Natural killer cell (primary cell): ENCODE measurements at regions not wholly inside any gene's neighbourhood (a gene's known extent, or its start where the extent isn't known, plus 50 kb on each side); places are given as distances from the start of the nearest gene placed in this dataset.
"Not testable (repeated sequence)": the region's sequence is repeated elsewhere in the genome, so short reads cannot be mapped to it uniquely, and the experiment has no call there.

Source experiments
- ATAC-seq, 3 donors: fragments of 150-1000 bp in 2 of 3; fragments of 200-7000 bp in 1 of 3; cut with Tn5 transposase; 1 replicate in 1 of 3; 2 replicates in 2 of 3; pipeline ENCODE4 v1.10.0; 2021; ENCODE audit warnings: mild to moderate bottlenecking in 2 of 3, moderate library complexity in 2 of 3
- DNase-seq, 2 donors: peaks; one replicate each; pipeline versions ENCODE4 v3.0.0 to v3.0.0-alpha.2; 2013 to 2021; ENCODE audit warnings: mixed read lengths in 1 of 2
- H3K27ac ChIP-seq: one replicate; pipeline ENCODE4 v1.5.1; 2013; ENCODE audit warnings: mild to moderate bottlenecking, low read length
- H3K27me3 ChIP-seq: one replicate; pipeline ENCODE4 v1.6.1; 2013; ENCODE audit warnings: low read length; ENCODE audit not compliant: control insufficient read depth, insufficient read depth
- H3K36me3 ChIP-seq: one replicate; pipeline ENCODE4 v1.6.1; 2013; ENCODE audit warnings: low read length; ENCODE audit not compliant: control insufficient read depth, insufficient read depth
- H3K4me1 ChIP-seq: one replicate; pipeline ENCODE4 v1.6.1; 2013; ENCODE audit warnings: low read length; ENCODE audit not compliant: control insufficient read depth, insufficient read depth
- H3K4me3 ChIP-seq: one replicate; pipeline ENCODE4 v1.5.1; 2013; ENCODE audit warnings: low read length
- H3K9me3 ChIP-seq: one replicate; pipeline ENCODE4 v1.6.1; 2013; ENCODE audit warnings: low read length; ENCODE audit not compliant: control insufficient read depth, insufficient read depth
- H3K27ac Mint-ChIP-seq, 2 donors: one replicate each; pipeline ENCODE4 v1.8.0; 2022; ENCODE audit warnings: mild to moderate bottlenecking in 2 of 2, mixed read lengths in 2 of 2, moderate library complexity in 1 of 2
- H3K27me3 Mint-ChIP-seq, 2 donors: one replicate each; pipeline ENCODE4 v1.8.0; 2022; ENCODE audit warnings: low read depth in 2 of 2, mixed read lengths in 2 of 2
- H3K36me3 Mint-ChIP-seq: one replicate; pipeline ENCODE4 v1.8.0; 2022; ENCODE audit warnings: mixed read lengths
- H3K4me1 Mint-ChIP-seq, 2 donors: one replicate each; pipeline ENCODE4 v1.8.0; 2022; ENCODE audit warnings: mixed read lengths in 2 of 2
- H3K4me3 Mint-ChIP-seq: one replicate; pipeline ENCODE4 v1.8.0; 2022; ENCODE audit warnings: mild to moderate bottlenecking, moderate library complexity, mixed read lengths
- H3K9me3 Mint-ChIP-seq, 2 donors: one replicate each; pipeline ENCODE4 v1.8.0; 2022; ENCODE audit warnings: mixed read lengths in 2 of 2
- CTCF ChIP-seq: fragments of 200-600 bp; IDR thresholded peaks from one replicate; pipeline ENCODE4 v1.8.0; 2022; ENCODE audit warnings: antibody characterized with exemption
- WGBS: methylation state at CpG from one replicate; pipeline ENCODE4 v1.1.7; 2013; ENCODE audit warnings: missing lambda C conversion rate; ENCODE audit not compliant: insufficient coverage; 5-methylcytosine and 5-hydroxymethylcytosine counted together
- intact Hi-C: fragments of 100-400 bp; cut with micrococcal nuclease; formaldehyde crosslinking; loops from one replicate; pipeline ENCODE4 v1.14.2; 2022

GRCh38 chr4:97016186-97016907 is 1126.9 kb downstream of the STPG2 start:
- no peaks in the 10 kb centered on the region for H3K4me1 Mint-ChIP-seq
- WGBS, result 61% methylated on average over 4 of the region's 5 CpGs
- peaks cover 8 to 16% of the 10 kb centered on the region in 2 donors for H3K9me3 Mint-ChIP-seq
- Histone ChIP-seq H3K4me1 (no peaks in the 10 kb centered on the region), H3K27ac (no peak overlapping the region), H3K27me3 (no peaks in the 10 kb centered on the region), H3K9me3 (no peaks in the 10 kb centered on the region), H3K4me3 (no peak overlapping the region), H3K36me3 (no peaks in the 10 kb centered on the region)
- H3K27me3 Mint-ChIP-seq, result no peaks in the 10 kb centered on the region
- no peak overlapping the region for H3K4me3 Mint-ChIP-seq
- no peak for ATAC-seq
- DNase-seq, result no peak
- intact Hi-C loops, result no loop called here
- H3K27ac Mint-ChIP-seq, result no peak overlapping the region
- H3K36me3 Mint-ChIP-seq, result no peaks in the 10 kb centered on the region
- TF ChIP-seq CTCF, result no peak

- H3K4me3 Mint-ChIP-seq, result no peak overlapping the region
- no peak overlapping the region for H3K27ac ChIP-seq
- H3K27me3 Mint-ChIP-seq, result no peaks in the 10 kb centered on the region
- no peaks in the 10 kb centered on the region for H3K9me3 ChIP-seq
- DNase-seq, result no peak
- H3K4me1 Mint-ChIP-seq, result no peaks in the 10 kb centered on the region
- no peak for ATAC-seq
- no peaks in the 10 kb centered on the region for H3K36me3 ChIP-seq
- peaks cover 10 to 25% of the 10 kb centered on the region in 2 donors for H3K9me3 Mint-ChIP-seq
- H3K4me1 ChIP-seq, result no peaks in the 10 kb centered on the region
- 74% methylated on average over 2 of the region's 2 CpGs for WGBS
- no peak overlapping the region for H3K4me3 ChIP-seq
- TF ChIP-seq CTCF, result no peak
- intact Hi-C loops, result no loop called here
- no peak overlapping the region for H3K27ac Mint-ChIP-seq
- H3K27me3 ChIP-seq, result no peaks in the 10 kb centered on the region
- H3K36me3 Mint-ChIP-seq, result no peaks in the 10 kb centered on the region
Measured at GRCh38 chr4:97027728-97028410, 1115.4 kb downstream of the STPG2 start.

- no peaks in the 10 kb centered on the region for H3K9me3 ChIP-seq
- Mint-ChIP-seq H3K27me3 (no peaks in the 10 kb centered on the region), H3K4me3 (no peak overlapping the region), H3K9me3 (peaks cover 9 to 19% of the 10 kb centered on the region in 2 donors), H3K27ac (no peak overlapping the region), H3K4me1 (no peaks in the 10 kb centered on the region), H3K36me3 (no peaks in the 10 kb centered on the region)
- no peak for ATAC-seq
- no peak for DNase-seq
- H3K36me3 ChIP-seq, result no peaks in the 10 kb centered on the region
- intact Hi-C loops, result no loop called here
- no peaks in the 10 kb centered on the region for H3K27me3 ChIP-seq
- no peak overlapping the region for H3K4me3 ChIP-seq
- no peak overlapping the region for H3K27ac ChIP-seq
- H3K4me1 ChIP-seq, result no peaks in the 10 kb centered on the region
- WGBS, result no CpG with 5 or more reads among the region's 2 CpGs
- no peak for TF ChIP-seq CTCF
Measured at GRCh38 chr4:97028785-97029184, 1114.5 kb downstream of the STPG2 start.

- H3K36me3 Mint-ChIP-seq, H3K4me3 ChIP-seq, H3K4me3 Mint-ChIP-seq, H3K36me3 ChIP-seq, H3K4me1 ChIP-seq, intact Hi-C loops, H3K4me1 Mint-ChIP-seq, ATAC-seq, H3K9me3 ChIP-seq, DNase-seq, H3K27ac Mint-ChIP-seq, H3K27me3 Mint-ChIP-seq, H3K27me3 ChIP-seq, H3K9me3 Mint-ChIP-seq, H3K27ac ChIP-seq: not testable (repeated sequence)
- WGBS, result 89% methylated on average over 12 of the region's 12 CpGs
Measured at GRCh38 chr4:97037411-97038145, 1105.7 kb downstream of the STPG2 start.
